RWPE2 (cell line): ENCODE measurements at regions not wholly inside any gene's neighbourhood (a gene's known extent, or its start where the extent isn't known, plus 50 kb on each side); places are given as distances from the start of the nearest gene placed in this dataset.

Experiments
- ATAC-seq: fragments of 200-7000 bp; cut with Tn5 transposase; 3 replicates; pipeline ENCODE4 v1.9.1; 2021; ENCODE audit warnings: low read depth
- DNase-seq: peaks from one replicate; pipeline ENCODE4 v3.0.0-alpha.2; 2020; ENCODE audit warnings: low spot score
- H3K27ac ChIP-seq: fragments of 450-650 bp; 2 replicates; pipeline ENCODE4 v1.5.1; 2017; ENCODE audit warnings: mild to moderate bottlenecking; ENCODE audit not compliant: poor library complexity, severe bottlenecking
- H3K27me3 ChIP-seq: fragments of 250-450 bp; sonication (Bioruptor Pico); 2 replicates; pipeline ENCODE4 v1.5.1; 2021; ENCODE audit warnings: mild to moderate bottlenecking, moderate library complexity; ENCODE audit not compliant: insufficient read depth, poor library complexity, severe bottlenecking
- H3K36me3 ChIP-seq: fragments of 250-450 bp; sonication (Bioruptor Pico); 2 replicates; pipeline ENCODE4 v1.5.1; 2020; ENCODE audit warnings: low read depth, mild to moderate bottlenecking, moderate library complexity
- H3K4me1 ChIP-seq: fragments of 250-450 bp; sonication (Bioruptor Pico); 2 replicates; pipeline ENCODE4 v1.5.1; 2021; ENCODE audit warnings: mild to moderate bottlenecking, moderate library complexity; ENCODE audit not compliant: insufficient read depth, poor library complexity, severe bottlenecking
- H3K4me3 ChIP-seq: fragments of 250-450 bp; sonication (Bioruptor Pico); 2 replicates; pipeline ENCODE4 v1.5.1; 2021; ENCODE audit warnings: mild to moderate bottlenecking, moderate library complexity; ENCODE audit not compliant: severe bottlenecking
- H3K9me3 ChIP-seq: fragments of 250-450 bp; sonication (Bioruptor Pico); 2 replicates; pipeline ENCODE4 v1.5.1; 2021; ENCODE audit warnings: mild to moderate bottlenecking, moderate library complexity; ENCODE audit not compliant: severe bottlenecking
- TF ChIP-seq, protein P1 (sequence below): fragments of 450-650 bp; IDR thresholded peaks from one replicate; pipeline ENCODE4 v1.5.1; 2017; ENCODE audit warnings: mild to moderate bottlenecking, moderate library complexity; ENCODE audit not compliant: poor library complexity, severe bottlenecking

GRCh38 chr2:217475101-217475500 lies 527.7 kb downstream of the TNS1 start:
- Histone ChIP-seq H3K36me3 (no peaks in the 10 kb centered on the region), H3K4me3 (no peak overlapping the region), H3K27ac (no peak overlapping the region), H3K9me3 (no peaks in the 10 kb centered on the region), H3K4me1 (no peaks in the 10 kb centered on the region), H3K27me3 (no peaks in the 10 kb centered on the region)
- TF ChIP-seq, protein P1, sequence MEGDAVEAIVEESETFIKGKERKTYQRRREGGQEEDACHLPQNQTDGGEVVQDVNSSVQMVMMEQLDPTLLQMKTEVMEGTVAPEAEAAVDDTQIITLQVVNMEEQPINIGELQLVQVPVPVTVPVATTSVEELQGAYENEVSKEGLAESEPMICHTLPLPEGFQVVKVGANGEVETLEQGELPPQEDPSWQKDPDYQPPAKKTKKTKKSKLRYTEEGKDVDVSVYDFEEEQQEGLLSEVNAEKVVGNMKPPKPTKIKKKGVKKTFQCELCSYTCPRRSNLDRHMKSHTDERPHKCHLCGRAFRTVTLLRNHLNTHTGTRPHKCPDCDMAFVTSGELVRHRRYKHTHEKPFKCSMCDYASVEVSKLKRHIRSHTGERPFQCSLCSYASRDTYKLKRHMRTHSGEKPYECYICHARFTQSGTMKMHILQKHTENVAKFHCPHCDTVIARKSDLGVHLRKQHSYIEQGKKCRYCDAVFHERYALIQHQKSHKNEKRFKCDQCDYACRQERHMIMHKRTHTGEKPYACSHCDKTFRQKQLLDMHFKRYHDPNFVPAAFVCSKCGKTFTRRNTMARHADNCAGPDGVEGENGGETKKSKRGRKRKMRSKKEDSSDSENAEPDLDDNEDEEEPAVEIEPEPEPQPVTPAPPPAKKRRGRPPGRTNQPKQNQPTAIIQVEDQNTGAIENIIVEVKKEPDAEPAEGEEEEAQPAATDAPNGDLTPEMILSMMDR = no peak
- no peak for ATAC-seq
- DNase-seq = no peak

- Histone ChIP-seq H3K9me3 (no peaks in the 10 kb centered on the region), H3K4me1 (no peaks in the 10 kb centered on the region), H3K4me3 (no peak overlapping the region), H3K36me3 (no peaks in the 10 kb centered on the region), H3K27me3 (no peaks in the 10 kb centered on the region), H3K27ac (no peak overlapping the region)
- ATAC-seq = no peak
- TF ChIP-seq, protein P1 = no peak
- DNase-seq = no peak
Observed at GRCh38 chr2:217471319-217471718, 531.5 kb downstream of the TNS1 start.

DNA sequence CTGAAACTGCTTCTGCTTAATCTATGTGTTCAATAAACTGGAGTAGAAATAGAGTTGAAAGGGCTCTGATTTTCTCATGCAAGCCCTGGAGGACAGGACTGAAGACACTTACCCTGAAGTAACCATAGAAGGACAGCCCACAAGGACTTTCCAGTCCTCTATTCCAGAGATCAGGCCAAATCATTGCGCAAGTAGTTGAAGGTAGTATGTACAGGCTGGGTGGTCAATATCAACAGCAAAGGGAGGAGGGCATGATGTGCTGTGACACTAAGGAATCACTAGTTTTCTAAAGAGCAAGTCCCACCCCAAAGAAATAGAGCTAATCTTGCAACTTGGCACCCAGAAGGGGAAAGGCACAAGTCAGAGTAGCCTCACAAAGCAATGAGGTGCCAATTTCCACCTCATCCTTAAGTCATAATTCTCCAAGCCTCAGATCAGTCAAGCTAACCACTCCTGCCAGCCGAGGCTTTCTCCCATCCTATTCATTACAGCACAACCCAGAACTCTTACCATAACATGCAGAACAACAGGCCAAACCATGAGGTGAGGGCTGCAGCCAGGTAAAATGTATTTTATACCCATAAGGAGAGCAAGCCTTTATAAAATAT lies 533.5 kb downstream of the TNS1 start:
- Histone ChIP-seq H3K27me3 (no peaks in the 10 kb centered on the region), H3K4me1 (no peaks in the 10 kb centered on the region), H3K36me3 (no peaks in the 10 kb centered on the region), H3K9me3 (no peaks in the 10 kb centered on the region), H3K4me3 (no peak overlapping the region), H3K27ac (no peak overlapping the region)
- DNase-seq (no peak), ATAC-seq (no peak)
- TF ChIP-seq, protein P1 = no peak

GRCh38 chr2:217468042-217468830 lies 534.6 kb downstream of the TNS1 start:
- Histone ChIP-seq H3K4me1 (no peaks in the 10 kb centered on the region), H3K27ac (no peak overlapping the region), H3K27me3 (no peaks in the 10 kb centered on the region), H3K4me3 (no peak overlapping the region), H3K36me3 (no peaks in the 10 kb centered on the region), H3K9me3 (no peaks in the 10 kb centered on the region)
- DNase-seq = no peak
- ATAC-seq = no peak
- TF ChIP-seq, protein P1 = no peak

DNA sequence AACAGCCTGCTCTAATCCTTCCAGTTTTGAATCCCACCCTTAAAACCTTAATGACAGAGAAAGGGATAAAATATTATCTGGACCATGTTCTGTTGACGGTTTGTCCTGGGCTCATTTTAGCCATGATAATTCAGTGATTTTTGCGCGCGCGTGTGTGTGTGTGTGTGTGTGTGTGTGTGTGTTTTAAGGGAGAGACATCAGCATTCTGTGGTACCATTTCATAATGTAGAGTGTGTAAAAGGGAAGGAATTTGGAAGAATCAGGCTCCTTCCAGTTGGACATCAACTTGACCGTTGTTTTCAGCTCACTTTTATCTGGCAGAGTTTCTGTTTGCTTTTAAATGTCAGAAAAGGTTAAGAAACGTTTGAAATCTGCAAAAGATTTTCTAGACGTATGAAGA lies 535.5 kb downstream of the TNS1 start:
- DNase-seq (no peak), ATAC-seq (no peak)
- no peaks in the 10 kb centered on the region for H3K27me3 ChIP-seq
- TF ChIP-seq, protein P1 = no peak
- H3K4me3 ChIP-seq = no peak overlapping the region
- H3K4me1 ChIP-seq = no peaks in the 10 kb centered on the region
- H3K27ac ChIP-seq = no peak overlapping the region
- no peaks in the 10 kb centered on the region for H3K36me3 ChIP-seq
- no peaks in the 10 kb centered on the region for H3K9me3 ChIP-seq
